A549 (cell line): ENCODE measurements at regions not wholly inside any gene's neighbourhood (a gene's known extent, or its start where the extent isn't known, plus 50 kb on each side); places are given as distances from the start of the nearest gene placed in this dataset.

Experiments
- ATAC-seq, 2 experiments: fragments of 200-7000 bp in 1 of 2; fragments of >200 bp in 1 of 2; cut with Nextera tagmentation in 1 of 2; cut with Tn5 transposase in 1 of 2; 3 replicates each; pipeline versions ENCODE4 v1.8.0 to v1.9.1; 2018 to 2020; ENCODE audit warnings: mild to moderate bottlenecking in 1 of 2, moderate library complexity in 1 of 2
- CTCF ChIA-PET: fragments of 300-600 bp; sonication (Branson Sonifier 250); formaldehyde crosslinking; extraction: SDS; loops from one replicate; lab custom pipeline; 2021; ENCODE audit warnings: antibody characterized with exemption, inconsistent platforms; lab: Yijun Ruan, JAX
- POLR2A ChIA-PET: fragments of 350-600 bp; formaldehyde crosslinking; extraction: SDS; loops from one replicate; lab custom pipeline; 2021; ENCODE audit warnings: antibody characterized with exemption, inconsistent platforms; lab: Yijun Ruan, JAX
- DNase-seq, 2 experiments: peaks; one replicate each; pipeline versions ENCODE4 v3.0.0 to v3.0.0-alpha.2; 2011 to 2016; ENCODE audit warnings: low read depth in 1 of 2, low spot score in 1 of 2
- FAIRE-seq: peaks from 2 replicates; lab custom pipeline; 2011; peaks lifted over from hg19 to GRCh38; lab: Jason Lieb, UNC
- H3K27ac ChIP-seq, 2 experiments: fragments of >200 bp; sonication (Bioruptor Twin); formaldehyde crosslinking; 3 replicates each; pipeline ENCODE4 v1.5.1; 2016 to 2017
- H3K4me1 ChIP-seq: fragments of >200 bp; sonication (Bioruptor Twin); formaldehyde crosslinking; 3 replicates; pipeline ENCODE4 v1.6.1; 2016
- H3K4me2 ChIP-seq: fragments of >200 bp; sonication (Bioruptor Twin); formaldehyde crosslinking; 3 replicates; pipeline ENCODE4 v1.6.1; 2016
- H3K4me3 ChIP-seq: fragments of >200 bp; sonication (Bioruptor Twin); formaldehyde crosslinking; 3 replicates; pipeline ENCODE4 v1.5.1; 2016
- H3K9me3 ChIP-seq: fragments of >200 bp; sonication (Bioruptor Twin); formaldehyde crosslinking; 3 replicates; pipeline ENCODE4 v1.6.1; 2016
- CEBPB ChIP-seq, 2 experiments: fragments of >200 bp in 1 of 2; sonication (Bioruptor Twin) in 1 of 2; formaldehyde crosslinking in 1 of 2; IDR thresholded peaks; 2 replicates each; pipeline ENCODE4 v1.6.1; 2012 to 2016
- CHD2 ChIP-seq: fragments of 150-350 bp; IDR thresholded peaks from 2 replicates; pipeline ENCODE4 v1.6.1; 2014; ENCODE audit warnings: low read length; ENCODE audit not compliant: partially characterized antibody
- EHF ChIP-seq: fragments of 250-450 bp; sonication (Bioruptor Pico); IDR thresholded peaks from 2 replicates; pipeline ENCODE4 v1.5.0; 2020; ENCODE audit warnings: mild to moderate bottlenecking
- FOSB ChIP-seq: fragments of 250-450 bp; sonication (Bioruptor Pico); IDR thresholded peaks from 2 replicates; pipeline ENCODE4 v1.5.0; 2020; ENCODE audit warnings: mild to moderate bottlenecking, moderate library complexity
- FOSL2 ChIP-seq, 2 experiments: fragments of 450-650 bp in 1 of 2; fragments of >200 bp in 1 of 2; sonication (Bioruptor Twin) in 1 of 2; formaldehyde crosslinking; IDR thresholded peaks; 2 replicates each; pipeline versions ENCODE4 v1.5.0 to v1.6.1; 2016 to 2020; ENCODE audit warnings: mild to moderate bottlenecking in 1 of 2, moderate library complexity in 1 of 2
- GATA3 ChIP-seq: IDR thresholded peaks from 2 replicates; pipeline ENCODE4 v1.6.1; 2012; ENCODE audit warnings: borderline replicate concordance
- HDAC2 ChIP-seq: fragments of 200-600 bp; sonication (generic); IDR thresholded peaks from 2 replicates; pipeline ENCODE4 v1.6.1; 2016
- HOXB5 ChIP-seq: fragments of 250-450 bp; sonication (Bioruptor Pico); IDR thresholded peaks from 2 replicates; pipeline ENCODE4 v1.5.0; 2020; ENCODE audit warnings: mild to moderate bottlenecking, moderate library complexity
- JUN ChIP-seq, 2 experiments: fragments of >200 bp; sonication (Bioruptor Twin); formaldehyde crosslinking; IDR thresholded peaks; 2 replicates in 1 of 2; 3 replicates in 1 of 2; pipeline ENCODE4 v1.6.1; 2016 to 2017
- JUNB ChIP-seq: fragments of >200 bp; sonication (Bioruptor Twin); formaldehyde crosslinking; IDR thresholded peaks from 2 replicates; pipeline ENCODE4 v1.6.1; 2016
- KDM1A ChIP-seq: fragments of 200-600 bp; sonication (generic); IDR thresholded peaks from 2 replicates; pipeline ENCODE4 v1.6.1; 2016; ENCODE audit warnings: low read depth, mild to moderate bottlenecking
- KDM5A ChIP-seq: fragments of 200-600 bp; sonication (generic); IDR thresholded peaks from 2 replicates; pipeline ENCODE4 v1.6.1; 2016; ENCODE audit warnings: antibody characterized with exemption, mild to moderate bottlenecking
- MAZ ChIP-seq: fragments of 150-350 bp; IDR thresholded peaks from 2 replicates; pipeline ENCODE4 v1.6.1; 2014; ENCODE audit warnings: antibody characterized with exemption, low read depth, low read length, borderline replicate concordance
- NFE2L2 ChIP-seq: fragments of 150-350 bp; conservative IDR thresholded peaks from 2 replicates; pipeline ENCODE4 v1.6.1; 2014; ENCODE audit warnings: low read length
- NPAS2 ChIP-seq: fragments of 250-450 bp; sonication (Bioruptor Pico); IDR thresholded peaks from 2 replicates; pipeline ENCODE4 v1.8.0; 2022; ENCODE audit warnings: mild to moderate bottlenecking, moderate library complexity, borderline replicate concordance
- NR3C1 ChIP-seq: fragments of >200 bp; sonication (Bioruptor Twin); formaldehyde crosslinking; IDR thresholded peaks from 3 replicates; pipeline ENCODE4 v1.6.1; 2017
- PHF8 ChIP-seq: fragments of 200-600 bp; sonication (generic); IDR thresholded peaks from 2 replicates; pipeline ENCODE4 v1.6.1; 2016; ENCODE audit warnings: low read depth, mild to moderate bottlenecking, antibody characterized with exemption, moderate library complexity, borderline replicate concordance
- POLR2A ChIP-seq: IDR thresholded peaks from 2 replicates; pipeline ENCODE4 v1.6.1; 2012; ENCODE audit warnings: mild to moderate bottlenecking, low read length
- RCOR1 ChIP-seq: fragments of 150-350 bp; IDR thresholded peaks from 2 replicates; pipeline ENCODE4 v1.6.1; 2014; ENCODE audit warnings: antibody characterized with exemption, low read length, low read depth
- TFCP2L1 ChIP-seq: fragments of 250-450 bp; sonication (Bioruptor Pico); IDR thresholded peaks from 2 replicates; pipeline ENCODE4 v1.5.0; 2021; ENCODE audit warnings: mild to moderate bottlenecking
- ZC3H11A ChIP-seq: fragments of 450-650 bp; IDR thresholded peaks from 2 replicates; pipeline ENCODE4 v1.6.1; 2014; ENCODE audit warnings: antibody characterized with exemption, mild to moderate bottlenecking
- ZSCAN20 ChIP-seq: fragments of 250-450 bp; sonication (Bioruptor Pico); IDR thresholded peaks from 2 replicates; pipeline ENCODE4 v1.8.0; 2022; ENCODE audit warnings: mild to moderate bottlenecking, moderate library complexity
- WGBS: methylation state at CpG from one replicate; pipeline ENCODE4 v1.1.6; 2017; ENCODE audit errors: missing lambda C conversion rate; 5-methylcytosine and 5-hydroxymethylcytosine counted together
- TF ChIP-seq, protein P1 (sequence below): fragments of >200 bp; sonication (Bioruptor Twin); formaldehyde crosslinking; IDR thresholded peaks from 3 replicates; pipeline ENCODE4 v1.6.1; 2016
- TF ChIP-seq, protein P2 (sequence below): fragments of 250-450 bp; sonication (Bioruptor Pico); IDR thresholded peaks from 2 replicates; pipeline ENCODE4 v1.5.0; 2020; ENCODE audit warnings: low read depth, mild to moderate bottlenecking, moderate library complexity
- TF ChIP-seq, protein P3 (sequence below): fragments of 450-650 bp; IDR thresholded peaks from 2 replicates; pipeline ENCODE4 v1.6.1; 2014; ENCODE audit warnings: antibody characterized with exemption
- TF ChIP-seq, protein P4 (sequence below): IDR thresholded peaks from 2 replicates; pipeline ENCODE4 v1.6.1; 2012

DNA sequence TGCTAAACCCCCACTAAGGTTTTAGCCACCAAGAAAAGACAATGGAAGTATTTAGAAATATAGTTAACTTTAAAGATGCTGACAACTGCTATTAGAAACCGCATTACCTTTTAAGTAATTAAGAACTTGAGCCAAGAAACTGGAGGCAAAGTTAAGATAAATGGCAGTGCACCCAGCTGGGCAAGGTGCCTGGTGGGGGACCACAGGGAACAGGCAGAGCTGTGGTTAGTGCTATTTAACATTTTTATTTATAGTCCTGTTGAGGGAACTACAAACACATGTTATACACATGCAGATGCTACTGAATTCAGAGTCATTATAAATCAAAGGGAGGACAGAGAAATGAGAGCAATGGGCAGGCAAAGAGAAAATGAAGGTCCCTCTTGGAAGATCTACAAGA is 447.9 kb downstream of the TFAP2B start (continued):
- TF ChIP-seq, protein P1, sequence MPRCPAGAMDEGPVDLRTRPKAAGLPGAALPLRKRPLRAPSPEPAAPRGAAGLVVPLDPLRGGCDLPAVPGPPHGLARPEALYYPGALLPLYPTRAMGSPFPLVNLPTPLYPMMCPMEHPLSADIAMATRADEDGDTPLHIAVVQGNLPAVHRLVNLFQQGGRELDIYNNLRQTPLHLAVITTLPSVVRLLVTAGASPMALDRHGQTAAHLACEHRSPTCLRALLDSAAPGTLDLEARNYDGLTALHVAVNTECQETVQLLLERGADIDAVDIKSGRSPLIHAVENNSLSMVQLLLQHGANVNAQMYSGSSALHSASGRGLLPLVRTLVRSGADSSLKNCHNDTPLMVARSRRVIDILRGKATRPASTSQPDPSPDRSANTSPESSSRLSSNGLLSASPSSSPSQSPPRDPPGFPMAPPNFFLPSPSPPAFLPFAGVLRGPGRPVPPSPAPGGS = no peak
- no peak for TF ChIP-seq PHF8

DNA sequence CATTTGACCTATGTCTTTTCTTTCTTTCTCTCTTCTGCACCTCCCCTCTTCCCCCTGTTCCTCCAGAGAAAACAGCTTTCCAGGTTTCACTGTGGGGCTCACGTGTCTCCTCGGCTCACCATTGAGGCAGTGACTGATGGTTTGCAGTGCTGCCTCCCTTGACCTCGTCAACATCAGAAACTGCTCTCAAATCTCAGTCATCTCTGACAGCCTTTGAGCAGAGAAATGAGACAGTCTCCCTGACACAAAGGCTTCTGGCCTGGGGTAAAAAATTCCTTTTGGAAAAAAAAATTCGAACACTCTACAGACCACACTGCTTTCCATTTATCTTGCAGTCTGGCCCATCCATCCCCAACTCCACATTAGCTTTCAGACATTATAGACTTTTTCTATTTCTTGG is 450.0 kb downstream of the TFAP2B start:
- POLR2A ChIA-PET = no interaction called here
- no peak for FAIRE-seq

DNA sequence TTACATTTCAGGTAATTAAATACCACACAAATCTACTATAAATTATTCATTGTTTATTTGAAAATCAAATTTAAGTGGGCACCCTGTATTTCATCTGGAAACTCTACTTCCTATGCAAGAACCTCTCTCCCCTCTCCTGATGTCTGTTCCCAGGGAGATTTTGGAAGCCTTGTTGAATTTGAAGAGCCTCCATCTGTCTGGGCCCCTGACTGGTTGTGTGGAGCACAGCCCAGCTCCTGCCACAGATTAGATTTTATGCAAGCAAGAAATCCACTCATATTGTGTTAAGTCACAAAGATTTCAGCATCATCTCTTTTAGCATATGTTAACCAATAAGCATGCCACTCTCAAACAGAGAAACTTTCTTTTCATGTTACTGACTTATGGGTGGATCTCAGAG is 451.2 kb downstream of the TFAP2B start:
- FAIRE-seq (no peak), ATAC-seq (no peak), DNase-seq (no peak)
- no peak overlapping the region for H3K4me2 ChIP-seq
- H3K4me1 ChIP-seq = no peaks in the 10 kb centered on the region
- TF ChIP-seq FOSB (CRISPR knock-in tag) = no peak
- TF ChIP-seq MAZ = no peak
- no peak for TF ChIP-seq EHF (CRISPR knock-in tag)
- TF ChIP-seq HOXB5 (CRISPR knock-in tag) = no peak
- no peak for TF ChIP-seq NPAS2 (CRISPR knock-in tag)
- TF ChIP-seq, protein P2, sequence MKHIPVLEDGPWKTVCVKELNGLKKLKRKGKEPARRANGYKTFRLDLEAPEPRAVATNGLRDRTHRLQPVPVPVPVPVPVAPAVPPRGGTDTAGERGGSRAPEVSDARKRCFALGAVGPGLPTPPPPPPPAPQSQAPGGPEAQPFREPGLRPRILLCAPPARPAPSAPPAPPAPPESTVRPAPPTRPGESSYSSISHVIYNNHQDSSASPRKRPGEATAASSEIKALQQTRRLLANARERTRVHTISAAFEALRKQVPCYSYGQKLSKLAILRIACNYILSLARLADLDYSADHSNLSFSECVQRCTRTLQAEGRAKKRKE (CRISPR knock-in tag) = no peak
- no peak for TF ChIP-seq KDM5A
- no peak for TF ChIP-seq ZSCAN20 (CRISPR knock-in tag)
- TF ChIP-seq HDAC2 = no peak
- no peak for TF ChIP-seq JUNB
- no peak for TF ChIP-seq CEBPB (IDR thresholded peaks at IDR 0.05)
- TF ChIP-seq ZC3H11A = no peak
- TF ChIP-seq RCOR1 = no peak
- no peak for TF ChIP-seq KDM1A
- TF ChIP-seq, protein P3, sequence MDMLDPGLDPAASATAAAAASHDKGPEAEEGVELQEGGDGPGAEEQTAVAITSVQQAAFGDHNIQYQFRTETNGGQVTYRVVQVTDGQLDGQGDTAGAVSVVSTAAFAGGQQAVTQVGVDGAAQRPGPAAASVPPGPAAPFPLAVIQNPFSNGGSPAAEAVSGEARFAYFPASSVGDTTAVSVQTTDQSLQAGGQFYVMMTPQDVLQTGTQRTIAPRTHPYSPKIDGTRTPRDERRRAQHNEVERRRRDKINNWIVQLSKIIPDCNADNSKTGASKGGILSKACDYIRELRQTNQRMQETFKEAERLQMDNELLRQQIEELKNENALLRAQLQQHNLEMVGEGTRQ = no peak
- TF ChIP-seq JUN (IDR thresholded peaks at IDR 0.05) = no peak
- POLR2A ChIA-PET = no interaction called here
- H3K9me3 ChIP-seq = no peaks in the 10 kb centered on the region
- H3K4me3 ChIP-seq = no peak overlapping the region
- CTCF ChIA-PET = no interaction called here
- no peak overlapping the region for H3K27ac ChIP-seq

More for the DNA sequence above, 450.0 kb downstream of the TFAP2B start:
- 1% methylated on average over 4 of the region's 4 CpGs for whole genome bisulfite sequencing
- no peaks in the 10 kb centered on the region for H3K4me1 ChIP-seq
- ATAC-seq (no peak), DNase-seq (no peak)
- H3K4me2 ChIP-seq = no peak overlapping the region
- H3K4me3 ChIP-seq = no peak overlapping the region
- TF ChIP-seq CEBPB (IDR thresholded peaks at IDR 0.05) = no peak
- no peak for TF ChIP-seq TFCP2L1 (CRISPR knock-in tag)
- no peak for TF ChIP-seq NR3C1
- TF ChIP-seq FOSL2 (IDR thresholded peaks at IDR 0.05) = no peak
- TF ChIP-seq FOSL2 (CRISPR knock-in tag; IDR thresholded peaks at IDR 0.05) = no peak
- TF ChIP-seq GATA3 = no peak
- TF ChIP-seq ZSCAN20 (CRISPR knock-in tag) = no peak
- no peak for TF ChIP-seq JUN (IDR thresholded peaks at IDR 0.05)
- TF ChIP-seq, protein P4, sequence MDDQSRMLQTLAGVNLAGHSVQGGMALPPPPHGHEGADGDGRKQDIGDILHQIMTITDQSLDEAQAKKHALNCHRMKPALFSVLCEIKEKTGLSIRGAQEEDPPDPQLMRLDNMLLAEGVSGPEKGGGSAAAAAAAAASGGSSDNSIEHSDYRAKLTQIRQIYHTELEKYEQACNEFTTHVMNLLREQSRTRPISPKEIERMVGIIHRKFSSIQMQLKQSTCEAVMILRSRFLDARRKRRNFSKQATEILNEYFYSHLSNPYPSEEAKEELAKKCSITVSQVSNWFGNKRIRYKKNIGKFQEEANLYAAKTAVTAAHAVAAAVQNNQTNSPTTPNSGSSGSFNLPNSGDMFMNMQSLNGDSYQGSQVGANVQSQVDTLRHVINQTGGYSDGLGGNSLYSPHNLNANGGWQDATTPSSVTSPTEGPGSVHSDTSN = no peak
- no peak for TF ChIP-seq POLR2A
- TF ChIP-seq MAZ = no peak
- TF ChIP-seq NPAS2 (CRISPR knock-in tag) = no peak
- no peak for TF ChIP-seq CHD2
- TF ChIP-seq NFE2L2 = no peak
- no peaks in the 10 kb centered on the region for H3K9me3 ChIP-seq
- CTCF ChIA-PET = no interaction called here
- no peak overlapping the region for H3K27ac ChIP-seq
